HG02571 (cell line): ENCODE measurements at regions not wholly inside any gene's neighbourhood (a gene's known extent, or its start where the extent isn't known, plus 50 kb on each side); places are given as distances from the start of the nearest gene placed in this dataset.
"Not testable (repeated sequence)": the region's sequence is repeated elsewhere in the genome, so short reads cannot be mapped to it uniquely, and the experiment has no call there.

Source experiments
- ATAC-seq: cut with Tn5 transposase; IDR thresholded peaks from one replicate; pipeline ENCODE4 v1.9.1; 2021; ENCODE audit warnings: mild to moderate bottlenecking, moderate library complexity; ENCODE audit not compliant: unreplicated experiment

GRCh38 chr20:17837179-17837578 is 131.4 kb downstream of the SNX5 start:
- ATAC-seq: no peak

GRCh38 chr20:17836303-17836861 is 132.2 kb downstream of the SNX5 start:
- no peak for ATAC-seq

GRCh38 chr20:17835934-17836300 is 132.7 kb downstream of the SNX5 start:
- no peak for ATAC-seq

DNA sequence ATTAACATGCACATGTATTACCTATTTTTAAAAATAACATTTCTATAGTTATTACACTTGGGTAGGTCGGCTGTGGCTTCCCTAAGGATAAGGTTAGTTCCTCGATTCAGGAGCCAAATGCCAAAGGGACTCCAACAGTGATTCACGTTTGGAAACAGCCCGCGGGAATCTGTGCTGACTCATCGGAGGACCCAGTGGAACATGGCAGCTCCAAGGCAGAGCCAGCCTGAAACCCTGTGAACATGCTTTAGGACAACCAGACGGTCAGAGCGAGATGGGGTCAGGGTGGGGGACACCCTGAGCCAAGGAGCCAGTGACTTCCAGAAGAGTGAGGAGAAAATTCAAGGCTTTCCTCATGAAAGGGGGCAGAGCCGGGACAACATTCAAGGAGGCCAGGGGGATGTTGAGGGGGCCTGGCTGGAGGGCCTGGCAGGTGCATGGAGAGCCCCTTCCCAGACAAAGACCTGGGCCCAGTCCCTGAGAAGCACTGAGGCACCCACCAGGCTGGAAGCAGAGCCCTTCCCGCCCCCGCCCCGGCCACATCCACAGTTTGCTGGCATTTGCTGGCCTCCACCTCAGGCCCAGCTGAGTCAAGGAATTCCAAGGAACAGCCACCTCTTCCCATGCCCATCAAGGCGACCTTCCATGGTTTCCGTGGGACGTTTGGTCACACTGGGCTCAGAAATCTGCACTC is 133.2 kb downstream of the SNX5 start:
- ATAC-seq: no peak

DNA sequence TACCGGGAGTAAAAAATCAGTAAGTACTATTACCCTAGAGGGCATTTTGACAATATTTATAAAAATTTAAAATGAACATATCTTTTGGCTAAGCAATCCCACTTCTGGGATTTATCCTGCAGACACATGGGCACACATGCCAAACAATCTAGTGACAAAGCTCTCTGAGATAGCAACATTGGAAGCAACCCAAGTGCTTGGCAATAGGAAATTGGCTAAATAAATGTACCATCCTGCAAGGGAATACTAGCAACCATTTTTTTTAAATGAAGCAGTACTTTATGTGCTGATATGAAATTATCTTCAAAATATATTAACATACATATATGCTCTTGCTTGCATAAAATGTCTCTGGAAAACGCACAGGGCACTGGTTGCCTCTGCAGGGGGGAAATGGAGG is 133.8 kb downstream of the SNX5 start:
- no peak for ATAC-seq

GRCh38 chr20:17833036-17833674 is 133.4 kb downstream of the BANF2 start:
- ATAC-seq: no peak

GRCh38 chr20:17832236-17832915 is 132.6 kb downstream of the BANF2 start:
- no peak for ATAC-seq

- no peak for ATAC-seq
Measured at GRCh38 chr20:17828598-17829144, 128.9 kb downstream of the BANF2 start.

DNA sequence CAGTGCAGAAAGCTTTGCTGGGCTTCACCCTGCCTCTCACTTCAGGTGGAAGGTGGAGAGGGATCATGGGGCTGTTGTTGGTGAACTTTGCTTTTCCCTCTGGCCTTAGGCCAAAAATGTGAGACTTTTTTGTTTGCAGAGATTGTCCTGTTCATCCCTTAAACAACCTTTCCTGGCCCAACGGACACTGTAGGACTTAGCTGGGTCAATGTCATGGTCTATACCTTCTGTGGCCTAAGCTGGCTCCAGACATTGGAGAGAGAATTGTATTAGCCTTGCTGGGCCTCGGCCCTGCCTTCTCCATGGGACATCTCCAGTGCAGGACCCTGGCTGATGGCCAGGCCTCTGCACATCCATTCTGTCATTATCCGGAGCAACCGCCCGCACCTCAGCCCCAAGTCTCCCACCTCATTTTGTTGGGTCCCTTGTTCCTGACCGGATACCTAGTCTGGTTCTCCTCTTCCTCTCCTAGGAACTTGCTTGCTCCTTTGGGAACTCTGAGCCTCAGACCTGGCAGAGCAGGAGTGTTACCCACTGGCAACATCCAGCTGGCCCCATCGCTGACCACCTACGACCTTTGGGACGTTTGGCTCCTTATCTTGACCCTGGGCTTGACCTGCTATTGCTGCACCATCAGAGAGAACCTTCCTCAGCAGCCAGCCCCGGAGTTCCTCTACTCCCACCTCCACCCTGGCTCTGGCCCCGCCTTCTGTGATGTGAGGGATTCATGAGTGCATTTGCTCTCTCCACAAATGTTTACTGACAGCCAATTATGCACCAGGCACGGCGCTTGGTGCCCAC is 128.2 kb downstream of the BANF2 start:
- no peak for ATAC-seq

- ATAC-seq: no peak
Measured at GRCh38 chr20:17827079-17827478, 127.3 kb downstream of the BANF2 start.

DNA sequence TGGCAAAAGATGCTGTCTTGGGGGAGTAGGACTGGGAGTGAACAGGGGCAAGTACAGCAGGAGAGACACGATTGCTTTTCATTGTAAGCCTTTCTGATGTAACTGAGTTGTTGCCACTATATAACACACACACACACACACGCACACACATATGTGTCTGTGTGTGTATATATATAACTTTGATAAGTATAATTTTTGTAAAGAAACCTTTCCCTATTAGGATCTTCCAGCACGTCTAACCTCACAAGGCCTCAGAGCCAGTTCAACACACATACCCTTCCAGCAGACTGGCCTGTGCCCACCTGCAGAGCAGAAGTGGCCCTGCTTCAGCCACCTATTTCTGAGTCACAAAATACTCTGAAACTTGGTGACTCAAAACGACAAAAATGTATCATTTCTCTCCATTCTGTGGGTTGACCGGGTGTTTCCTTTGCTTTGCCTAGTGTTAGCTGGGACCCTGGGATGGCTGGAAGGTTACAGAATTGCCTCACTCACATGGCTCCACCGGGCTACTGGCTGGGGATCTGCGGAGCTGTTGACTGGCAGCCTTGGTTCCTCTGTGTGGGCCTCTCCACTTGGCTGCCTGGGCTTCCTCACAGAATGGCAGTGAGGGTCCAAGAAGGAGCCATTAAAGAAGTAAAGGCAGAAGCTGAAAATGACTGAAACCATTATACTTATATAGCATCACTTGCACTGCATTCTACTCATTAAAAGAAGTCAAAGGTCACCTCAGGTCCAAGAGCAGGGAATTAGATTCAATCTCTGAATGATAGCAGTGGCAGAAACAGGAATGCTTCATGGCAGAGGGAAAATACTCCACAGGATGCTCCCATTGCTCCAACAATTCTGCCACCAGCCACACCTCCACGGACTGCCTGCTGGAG is 126.4 kb downstream of the BANF2 start:
- peak; percentile 92 for ATAC-seq

GRCh38 chr20:17825252-17825959 is 125.6 kb downstream of the BANF2 start:
- no peak for ATAC-seq

DNA sequence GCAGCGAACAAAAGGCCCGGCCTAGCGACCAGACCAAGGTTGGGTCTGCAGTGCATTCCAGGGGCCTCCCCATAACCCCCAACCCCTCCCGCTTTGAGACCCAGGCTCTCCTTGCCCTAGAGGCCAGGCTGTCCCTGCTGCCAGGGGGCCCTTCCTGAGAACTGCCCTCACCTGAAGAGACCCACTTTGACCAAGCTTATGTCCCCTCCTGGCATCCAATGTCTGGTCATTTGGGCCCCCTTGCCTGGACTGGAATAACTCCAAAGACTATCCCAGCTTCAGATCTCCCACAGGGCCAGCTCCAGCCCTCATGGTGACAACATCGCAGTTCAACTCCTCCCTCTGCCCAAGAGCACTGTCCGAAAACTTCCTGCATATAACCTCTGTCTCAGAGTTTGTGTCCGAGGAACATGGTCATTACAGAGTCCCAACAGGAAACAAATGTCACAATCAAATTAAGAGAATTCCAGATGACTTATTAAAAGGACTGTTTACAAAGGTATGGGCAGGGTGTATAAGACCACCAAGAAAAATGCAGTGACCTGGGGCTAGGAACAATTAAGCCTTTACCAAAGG is 125.0 kb downstream of the BANF2 start:
- ATAC-seq: no peak

DNA sequence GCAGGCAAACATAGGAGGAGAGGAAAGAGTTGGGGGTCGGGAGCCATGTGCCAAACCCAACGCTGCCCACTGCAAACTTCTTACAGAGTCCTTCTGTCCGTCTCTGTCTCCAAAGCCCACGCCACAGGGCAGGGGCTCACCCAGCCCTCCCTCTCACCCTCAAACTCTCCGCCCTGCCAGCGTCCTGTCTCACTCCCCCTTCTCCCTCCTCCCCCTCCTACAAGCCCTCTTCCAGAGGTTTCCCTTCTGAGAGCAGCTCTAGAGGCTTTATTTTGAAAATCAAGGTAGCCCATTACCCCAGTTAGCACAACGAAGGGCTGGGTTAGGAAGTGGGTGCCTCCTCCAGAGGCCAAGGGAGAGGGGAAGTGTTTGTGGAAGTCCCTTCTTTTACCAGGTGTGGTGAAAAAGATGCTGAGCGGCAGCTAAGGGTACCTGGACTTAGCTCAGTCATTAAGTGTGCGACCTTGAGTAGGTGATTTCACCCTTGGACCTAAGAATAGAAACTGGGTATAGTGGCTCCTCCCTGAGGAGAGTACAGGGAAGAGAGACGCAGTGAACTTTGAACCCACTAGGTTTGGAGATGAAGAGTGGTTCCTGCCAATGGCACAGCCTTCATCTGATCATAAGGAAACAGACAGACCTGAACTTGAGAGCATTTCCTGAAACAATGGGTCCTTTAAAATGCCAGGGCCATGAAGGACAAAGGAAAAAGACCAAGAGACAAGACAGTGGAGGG is 123.8 kb downstream of the BANF2 start:
- ATAC-seq: no peak

DNA sequence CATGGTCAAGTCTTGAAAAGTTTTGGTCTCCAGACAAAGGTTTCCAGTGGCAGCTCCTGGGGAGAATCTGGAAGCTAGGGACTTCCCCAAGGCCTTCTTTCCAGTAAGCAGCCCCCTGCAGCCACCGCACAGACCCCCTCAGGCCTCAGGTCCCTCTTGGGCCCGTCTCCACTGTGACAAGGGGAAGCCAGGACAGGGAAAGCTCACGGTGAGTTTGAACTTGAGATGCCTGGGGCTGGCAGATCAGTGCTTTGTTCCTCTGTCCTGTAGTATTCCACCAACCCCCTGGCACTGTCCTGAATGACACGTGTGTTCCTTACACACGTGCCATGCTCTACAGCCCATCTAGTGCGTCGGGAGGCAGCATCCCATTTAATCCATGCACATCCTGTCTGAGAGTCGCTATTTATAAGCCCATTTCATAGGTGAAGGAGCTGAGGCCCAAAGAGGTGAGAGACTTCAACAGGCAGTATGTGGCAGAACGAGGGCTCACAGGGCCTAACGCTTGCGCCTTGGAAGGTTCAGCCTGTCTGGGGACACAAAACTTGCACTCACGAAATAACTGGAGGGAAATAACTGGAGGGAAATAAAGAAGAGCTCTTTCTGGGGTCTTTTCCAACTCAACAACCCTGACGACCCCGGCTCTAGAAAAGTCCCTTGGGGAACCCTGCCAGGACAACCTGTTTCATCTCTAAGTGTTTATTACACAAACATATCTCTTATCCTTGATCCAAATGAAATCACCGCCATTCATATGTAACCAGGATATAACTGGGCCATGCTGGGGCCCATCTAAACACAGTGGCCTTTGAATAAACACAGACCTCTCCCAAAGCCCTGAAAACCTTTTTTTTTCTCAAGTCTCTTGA is 123.0 kb downstream of the BANF2 start:
- no peak for ATAC-seq

DNA sequence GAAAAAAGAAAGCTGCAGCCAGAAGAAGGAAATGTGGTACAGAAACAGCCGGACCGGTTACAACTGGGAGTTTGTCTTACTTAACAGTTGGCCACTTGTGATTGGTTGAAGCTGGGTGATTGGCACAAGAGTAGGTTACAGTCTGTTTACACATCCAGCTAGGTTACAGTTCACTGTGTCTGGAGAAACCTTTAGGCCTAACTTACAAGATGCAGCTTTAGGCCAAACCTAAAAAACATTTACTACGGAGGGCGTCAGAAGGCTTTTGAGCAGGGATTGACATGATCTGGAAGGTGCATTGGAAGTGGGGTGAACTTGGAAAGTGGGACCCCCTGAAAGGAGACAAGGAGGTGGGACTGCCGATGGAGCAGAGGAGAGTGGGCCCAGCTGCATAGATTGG is 122.3 kb downstream of the BANF2 start:
- ATAC-seq: no peak

DNA sequence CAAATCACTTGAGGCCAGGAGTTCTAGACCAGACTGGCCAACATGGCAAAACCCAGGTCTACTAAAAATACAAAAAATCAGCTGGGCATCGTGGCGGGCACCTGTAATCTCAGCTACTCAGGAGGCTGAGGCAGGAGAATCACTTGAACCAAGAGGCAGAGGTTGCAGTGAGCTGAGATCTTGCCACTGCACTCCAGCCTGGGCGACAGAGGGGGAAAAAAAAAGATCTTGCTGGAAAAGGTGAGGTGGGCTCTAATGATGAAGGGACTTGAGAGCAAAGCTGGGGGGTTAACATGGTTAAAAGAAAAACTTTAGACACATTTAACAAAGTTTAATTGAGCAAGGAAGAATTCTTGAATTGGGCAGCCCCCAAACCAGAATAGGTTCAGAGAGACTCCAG is 121.8 kb downstream of the BANF2 start:
- not testable (repeated sequence) for ATAC-seq
